ENCODE measurements at regions not wholly inside any gene's neighbourhood (a gene's known extent, or its start where the extent isn't known, plus 50 kb on each side); places are given as distances from the start of the nearest gene placed in this dataset.

GRCh38 chr5:136769900-136770684 lies 404.7 kb upstream of the TRPC7 start (continued):
- TF ChIP-seq MYNN (tag by site-specific recombination; IDR thresholded peaks at IDR 0.05; ENCODE audit: borderline replicate concordance) (no peak), HIC1 (tag by site-specific recombination; IDR thresholded peaks at IDR 0.05) (no peak), ZNF394 (tag by site-specific recombination; IDR thresholded peaks at IDR 0.05; ENCODE audit: borderline replicate concordance) (peak; percentile 59; the same call in 1 of the 2 replicates), ZNF514 (tag by site-specific recombination; IDR thresholded peaks at IDR 0.05) (no peak), OSR2 (tag by site-specific recombination; IDR thresholded peaks at IDR 0.05) (no peak), ZNF24 (tag by site-specific recombination; IDR thresholded peaks at IDR 0.05) (no peak), ZNF140 (tag by site-specific recombination; IDR thresholded peaks at IDR 0.05) (no peak), IKZF3 (tag by site-specific recombination; IDR thresholded peaks at IDR 0.05) (no peak), EGR2 (tag by site-specific recombination; IDR thresholded peaks at IDR 0.05; ENCODE audit: low read depth) (no peak), ZNF623 (tag by site-specific recombination; IDR thresholded peaks at IDR 0.05) (no peak), SCRT1 (tag by site-specific recombination; IDR thresholded peaks at IDR 0.05; ENCODE audit: borderline replicate concordance) (0 out of 2 replicates have a peak, but pooled peaks have one; percentile 20), ZNF221 (tag by site-specific recombination; IDR thresholded peaks at IDR 0.05; ENCODE audit: borderline replicate concordance) (no peak), YY2 (tag by site-specific recombination; IDR thresholded peaks at IDR 0.05) (no peak), ZNF529 (tag by site-specific recombination; IDR thresholded peaks at IDR 0.05; ENCODE audit: insufficient replicate concordance) (no peak), ZNF658 (tag by site-specific recombination; IDR thresholded peaks at IDR 0.05) (no peak), ZBTB10 (tag by site-specific recombination; IDR thresholded peaks at IDR 0.05) (no peak), MEIS1 (CRISPR knock-in tag; IDR thresholded peaks at IDR 0.05; ENCODE audit: borderline replicate concordance) (no peak), ZNF157 (tag by site-specific recombination; IDR thresholded peaks at IDR 0.05) (no peak), ZNF610 (tag by site-specific recombination; IDR thresholded peaks at IDR 0.05; ENCODE audit: borderline replicate concordance) (no peak), KLF16 (tag by site-specific recombination; IDR thresholded peaks at IDR 0.05) (no peak), ZBTB1 (tag by site-specific recombination; IDR thresholded peaks at IDR 0.05) (no peak), TSHZ1 (tag by site-specific recombination; IDR thresholded peaks at IDR 0.05; ENCODE audit: borderline replicate concordance) (no peak), ZNF777 (tag by site-specific recombination; IDR thresholded peaks at IDR 0.05; ENCODE audit: borderline replicate concordance) (no peak), YY1 (tag by site-specific recombination; IDR thresholded peaks at IDR 0.05) (no peak), ZNF239 (tag by site-specific recombination; IDR thresholded peaks at IDR 0.05) (no peak), ZNF175 (tag by site-specific recombination; IDR thresholded peaks at IDR 0.05) (no peak), INSM2 (tag by site-specific recombination; IDR thresholded peaks at IDR 0.05) (no peak), GFI1B (tag by site-specific recombination; IDR thresholded peaks at IDR 0.05) (no peak), ZNF248 (tag by site-specific recombination; IDR thresholded peaks at IDR 0.05) (no peak), ZNF23 (tag by site-specific recombination; IDR thresholded peaks at IDR 0.05; ENCODE audit: borderline replicate concordance) (no peak)

All from HEK293 (cell line).